GM19468 (cell line): ENCODE measurements at regions not wholly inside any gene's neighbourhood (a gene's known extent, or its start where the extent isn't known, plus 50 kb on each side); places are given as distances from the start of the nearest gene placed in this dataset.

ENCODE experiments used
- ATAC-seq: cut with Tn5 transposase; IDR thresholded peaks from one replicate; pipeline ENCODE4 v1.9.1; 2021; ENCODE audit warnings: mild to moderate bottlenecking, moderate library complexity, moderate number of reproducible peaks; ENCODE audit not compliant: unreplicated experiment; ENCODE audit errors: extremely low read depth

DNA sequence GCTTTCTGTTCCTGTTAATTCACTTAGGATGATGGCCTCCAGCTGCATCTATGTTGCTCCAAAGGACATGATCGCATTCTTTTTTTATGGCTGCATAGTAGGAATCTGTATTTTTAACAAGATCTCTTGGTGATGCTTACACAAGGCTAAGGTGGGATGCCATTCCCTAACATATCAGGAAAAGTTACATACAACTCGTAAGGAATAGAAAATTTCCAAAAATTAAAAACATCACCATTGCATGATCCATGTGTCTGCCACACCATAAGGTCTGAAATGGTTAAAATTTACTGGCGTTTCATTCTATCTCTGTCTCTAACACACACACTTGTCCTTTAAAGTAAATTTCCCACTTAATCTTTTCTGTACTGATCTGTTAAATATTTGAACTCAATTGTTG, 608.4 kb downstream of the PRELID2 start:
- no peak for ATAC-seq

DNA sequence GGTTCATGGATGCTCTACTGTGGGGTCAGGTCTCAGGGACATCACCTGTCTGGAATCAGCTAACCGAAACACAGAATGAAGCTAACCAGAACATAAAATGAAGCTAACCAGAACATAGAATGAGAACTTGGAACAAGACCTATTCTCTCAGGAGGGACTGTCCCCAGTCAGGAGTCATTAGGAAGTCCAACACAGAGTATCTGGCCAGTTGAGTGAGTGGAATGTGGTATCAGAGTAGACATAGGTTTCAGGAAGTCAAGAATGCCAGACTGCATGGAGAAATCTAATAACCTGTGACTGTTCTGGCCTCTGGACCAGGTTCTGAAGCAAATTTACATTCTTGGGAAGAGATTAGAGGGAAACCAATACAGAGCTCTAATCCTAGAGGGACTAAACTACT, 609.6 kb downstream of the PRELID2 start:
- no peak for ATAC-seq

DNA sequence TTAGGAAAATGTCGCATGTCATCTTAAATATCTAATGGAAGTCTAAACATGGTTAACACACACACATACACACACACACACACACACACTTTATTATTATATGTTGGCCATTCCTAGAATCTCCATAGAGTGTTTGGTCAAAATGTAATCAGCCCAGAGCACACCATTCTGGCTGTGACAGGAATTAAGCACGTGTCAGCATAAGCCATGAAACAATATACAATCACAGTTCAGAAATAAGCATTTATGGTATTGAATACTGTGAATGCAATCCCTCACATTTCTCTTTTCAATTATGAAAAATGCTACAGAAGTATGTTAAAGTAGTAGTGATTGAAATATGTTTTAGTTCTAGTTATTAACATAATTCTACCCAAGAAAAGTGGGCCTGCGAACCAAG, 611.6 kb downstream of the PRELID2 start:
- no peak for ATAC-seq

GRCh38 chr5:145222622-145223021, 612.5 kb downstream of the PRELID2 start:
- ATAC-seq = no peak

- ATAC-seq = no peak
These were observed 613.7 kb downstream of the PRELID2 start for GRCh38 chr5:145221416-145221815.

GRCh38 chr5:145220481-145220880, 614.7 kb downstream of the PRELID2 start:
- ATAC-seq = no peak

GRCh38 chr5:145218982-145219381, 616.2 kb downstream of the PRELID2 start:
- no peak for ATAC-seq

DNA sequence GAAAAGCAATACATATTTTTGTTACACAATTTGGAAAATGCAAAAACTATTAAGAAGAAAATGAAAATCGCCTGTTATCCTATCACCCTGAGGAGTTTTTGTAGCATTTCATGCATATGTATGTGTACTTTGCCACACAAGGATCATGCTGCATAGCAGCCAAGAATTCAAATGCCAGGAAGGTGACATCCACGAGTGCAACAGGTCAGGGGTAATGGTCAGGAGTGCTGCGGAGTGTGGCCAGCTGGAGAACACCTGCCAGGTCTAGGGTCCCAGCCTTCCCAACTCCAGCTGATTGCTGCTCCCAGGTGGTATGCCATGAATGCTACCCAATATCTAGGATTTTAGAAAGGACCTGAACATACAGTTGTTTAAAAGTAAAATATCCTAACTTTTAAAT, 617.1 kb downstream of the PRELID2 start:
- ATAC-seq = no peak

GRCh38 chr5:145210020-145210419, 625.1 kb downstream of the PRELID2 start:
- ATAC-seq = no peak

GRCh38 chr5:145205546-145205945, 629.6 kb downstream of the PRELID2 start:
- no peak for ATAC-seq

DNA sequence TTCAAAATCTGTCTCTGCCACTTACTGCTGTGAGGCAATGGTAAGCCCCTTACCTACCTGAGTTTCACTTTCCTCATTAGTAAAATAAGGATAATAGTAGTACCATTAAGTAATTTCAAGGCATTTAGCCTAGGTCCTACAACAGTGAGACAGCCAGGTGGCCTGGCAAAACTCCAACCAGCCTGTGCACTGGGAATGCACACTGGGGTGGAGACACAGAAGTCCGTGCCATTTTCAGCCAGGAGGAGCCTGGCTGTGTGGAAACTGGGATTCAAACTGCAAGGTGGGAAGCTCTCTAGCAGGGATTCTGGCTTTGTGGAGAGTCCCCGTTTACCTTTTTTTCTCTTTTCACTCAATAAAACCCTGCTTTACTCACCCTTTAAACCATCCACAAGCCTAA, 630.4 kb downstream of the PRELID2 start:
- ATAC-seq = no peak

- ATAC-seq = no peak
These were observed 631.9 kb downstream of the PRELID2 start for GRCh38 chr5:145203193-145203592.

DNA sequence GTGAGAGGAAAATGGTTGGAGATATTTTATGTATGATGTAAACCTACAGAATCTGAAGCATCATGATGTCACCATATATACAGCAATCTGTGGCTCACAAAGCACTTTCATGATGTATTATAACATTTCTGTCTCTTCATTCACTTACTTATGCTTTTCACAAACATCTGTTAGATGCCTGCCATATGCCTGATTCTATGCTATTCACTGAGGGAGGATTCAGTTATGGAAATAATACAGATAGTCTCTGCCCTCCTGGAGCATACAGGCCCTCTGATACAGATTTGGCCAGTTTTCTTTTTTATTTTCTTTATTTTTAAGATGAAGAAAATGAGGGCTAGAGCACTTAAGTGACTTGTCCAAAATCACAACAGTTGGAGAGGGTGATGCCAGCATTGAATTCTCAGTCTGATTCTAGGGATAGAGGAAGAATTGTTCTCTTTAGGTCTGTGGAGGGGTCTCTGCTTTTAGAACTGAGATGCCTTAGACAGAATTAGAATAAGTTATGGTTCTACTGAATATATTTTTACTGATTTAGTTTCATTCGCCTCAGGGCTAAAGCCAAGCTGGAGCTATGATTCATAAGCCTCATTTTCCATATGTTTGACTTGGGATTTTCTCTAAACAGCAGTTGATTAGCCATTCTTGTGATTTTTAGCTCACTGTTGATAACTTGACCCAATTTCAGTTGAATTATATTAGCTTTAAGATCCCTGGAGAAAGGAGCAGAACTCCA, 636.4 kb downstream of the PRELID2 start:
- no peak for ATAC-seq

DNA sequence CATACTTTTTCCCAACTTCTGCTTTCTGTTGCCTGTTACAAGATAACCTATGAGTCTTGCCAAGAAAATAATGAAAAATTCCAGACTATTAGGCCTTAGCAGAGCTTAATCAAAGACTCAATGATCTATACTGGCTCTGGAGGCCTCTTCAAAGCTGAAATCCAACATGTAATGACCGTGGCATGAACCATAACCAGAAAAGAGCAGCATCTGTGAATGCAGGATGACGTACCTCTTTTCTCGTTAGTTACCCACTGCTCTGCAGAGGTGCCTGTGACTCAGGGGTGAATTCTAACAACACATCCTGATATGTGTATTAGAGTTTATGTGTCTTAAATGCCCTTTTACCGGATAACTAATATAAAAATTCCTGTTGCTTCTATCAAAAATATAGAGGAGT, 645.4 kb downstream of the PRELID2 start:
- no peak for ATAC-seq

GRCh38 chr5:145180371-145180770, 654.8 kb downstream of the PRELID2 start:
- no peak for ATAC-seq

GRCh38 chr5:145178641-145179523, 656.3 kb downstream of the PRELID2 start:
- ATAC-seq = no peak

DNA sequence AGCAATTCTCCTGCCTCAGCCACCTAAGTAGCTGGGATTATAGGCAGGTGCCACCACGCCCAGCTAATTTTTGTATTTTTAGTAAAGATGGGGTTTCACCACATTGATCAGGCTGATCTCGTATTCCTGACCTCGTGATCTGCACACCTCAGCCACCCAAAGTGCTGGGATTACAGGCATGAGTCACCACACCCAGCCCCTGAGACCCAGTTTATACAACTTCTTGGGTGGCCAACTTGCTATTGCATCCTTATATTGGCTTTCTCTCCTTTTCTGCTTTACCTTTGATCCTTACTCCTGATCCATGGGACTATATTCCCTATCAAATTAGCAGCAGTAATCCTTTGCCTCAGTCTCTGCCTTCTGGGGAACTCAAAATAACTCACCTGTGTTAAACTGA, 659.1 kb downstream of the PRELID2 start:
- no peak for ATAC-seq

DNA sequence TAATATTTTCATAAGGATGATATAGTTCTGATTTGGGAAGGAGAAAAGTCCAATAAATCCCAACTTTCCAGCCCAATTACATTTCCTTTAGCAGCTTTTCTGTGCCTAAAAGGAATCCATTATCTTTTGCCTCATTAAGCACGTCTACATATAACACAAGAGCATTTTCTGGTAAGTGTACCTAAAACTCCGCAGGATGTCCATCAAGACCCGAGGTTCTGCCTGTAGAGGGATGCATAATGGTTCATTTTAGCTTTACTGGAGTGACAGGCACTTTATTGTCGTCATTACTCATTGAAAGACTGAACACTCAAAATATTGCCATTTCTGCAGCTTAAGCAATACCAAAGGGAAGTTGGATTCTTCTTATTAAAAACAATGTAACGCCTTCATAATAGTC, 669.0 kb downstream of the PRELID2 start:
- no peak for ATAC-seq

- no peak for ATAC-seq
These were observed 671.3 kb downstream of the PRELID2 start for GRCh38 chr5:145163876-145164275.

DNA sequence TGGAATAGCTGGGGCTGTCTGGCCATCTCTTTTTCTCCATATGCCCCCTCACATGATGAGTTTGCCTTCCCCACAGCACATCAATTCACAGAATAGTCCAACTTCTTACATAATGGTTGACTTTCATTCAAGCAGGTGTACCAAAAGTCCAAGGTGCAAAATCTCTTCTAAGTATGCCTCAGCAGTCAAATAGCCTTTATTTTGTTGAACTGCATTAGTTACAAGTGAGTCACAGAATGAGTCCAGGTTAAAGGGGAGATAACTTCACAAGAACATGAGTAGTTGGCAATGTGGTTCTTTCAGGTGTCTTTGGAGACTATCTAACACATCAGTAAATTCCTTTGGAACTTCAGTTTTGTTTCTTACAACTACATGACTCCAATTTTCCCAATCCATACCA, 672.5 kb downstream of the PRELID2 start:
- ATAC-seq = no peak

DNA sequence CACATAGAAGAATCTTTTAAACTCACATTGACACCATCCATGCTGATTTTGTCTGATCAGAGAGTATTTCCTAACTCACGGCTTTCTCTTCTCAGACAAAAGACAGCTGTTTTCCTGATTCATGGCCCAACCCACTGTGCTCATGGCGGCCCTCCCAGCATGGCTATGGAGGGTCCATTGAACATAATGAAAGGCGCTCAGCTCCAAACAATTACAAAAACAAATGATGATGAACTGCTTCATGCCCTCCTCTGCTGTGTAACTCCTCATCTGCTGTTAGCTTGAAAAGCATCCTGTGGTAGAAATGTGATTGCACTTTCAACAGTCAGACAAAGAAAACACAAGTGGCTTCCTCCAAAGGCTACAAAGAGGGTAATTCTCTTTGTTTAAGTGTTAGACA, 673.8 kb downstream of the PRELID2 start:
- no peak for ATAC-seq

DNA sequence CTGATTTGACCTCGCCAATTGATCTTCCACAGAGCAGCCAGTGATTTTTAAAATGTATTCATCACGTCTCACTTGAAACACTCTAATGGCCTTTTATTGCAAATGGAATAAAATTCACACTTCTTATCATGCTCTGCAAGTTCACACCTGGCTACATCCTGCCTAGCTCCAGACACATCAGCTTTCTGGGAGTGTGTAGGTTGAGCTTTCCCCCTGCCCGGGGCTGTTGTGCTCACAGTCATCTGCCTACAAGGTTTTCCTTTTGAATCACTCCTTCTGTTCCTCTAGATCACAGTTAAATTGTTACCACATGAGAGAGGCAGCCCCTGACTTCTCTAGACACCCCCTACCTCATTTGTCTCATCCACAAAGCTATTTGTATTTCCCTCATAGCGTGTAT, 674.5 kb downstream of the PRELID2 start:
- no peak for ATAC-seq
